ENCODE measurements at regions not wholly inside any gene's neighbourhood (a gene's known extent, or its start where the extent isn't known, plus 50 kb on each side); places are given as distances from the start of the nearest gene placed in this dataset.
"Not testable (repeated sequence)": the region's sequence is repeated elsewhere in the genome, so short reads cannot be mapped to it uniquely, and the experiment has no call there.

- DNase-seq (ENCODE audit: low read depth in 2 of 2), result no peak
Observed at GRCh38 chr13:109939180-109939579, 152.8 kb upstream of the IRS2 start.

- DNase-seq (ENCODE audit: low read depth in 2 of 2), result no peak
Observed at GRCh38 chr13:109938255-109938936, 152.0 kb upstream of the IRS2 start.

- DNase-seq (ENCODE audit: low read depth in 2 of 2), result not testable (repeated sequence)
Observed at GRCh38 chr13:109934520-109934919, 148.1 kb upstream of the IRS2 start.

- DNase-seq (ENCODE audit: low read depth in 2 of 2), result no peak
Observed at GRCh38 chr13:109933476-109933875, 147.1 kb upstream of the IRS2 start.

- no peak for DNase-seq (ENCODE audit: low read depth in 2 of 2)
Observed at GRCh38 chr13:109924376-109924775, 138.0 kb upstream of the IRS2 start.

- no peak for DNase-seq (ENCODE audit: low read depth in 2 of 2)
Observed at GRCh38 chr13:109922518-109922917, 136.1 kb upstream of the IRS2 start.

GRCh38 chr13:109919715-109920375 is 133.5 kb upstream of the IRS2 start:
- no peak for DNase-seq (ENCODE audit: low read depth in 2 of 2)

- DNase-seq (ENCODE audit: low read depth in 2 of 2), result no peak
Observed at GRCh38 chr13:109918179-109918711, 131.9 kb upstream of the IRS2 start.

GRCh38 chr13:109917422-109917821 is 131.0 kb upstream of the IRS2 start:
- DNase-seq (ENCODE audit: low read depth in 2 of 2), result no peak

- DNase-seq (ENCODE audit: low read depth in 2 of 2), result no peak
Observed at GRCh38 chr13:109913936-109914510, 127.6 kb upstream of the IRS2 start.

GRCh38 chr13:109913186-109913585 is 126.8 kb upstream of the IRS2 start:
- DNase-seq (ENCODE audit: low read depth in 2 of 2), result no peak

- no peak for DNase-seq (ENCODE audit: low read depth in 2 of 2)
Observed at GRCh38 chr13:109910194-109910593, 123.8 kb upstream of the IRS2 start.

GRCh38 chr13:109906976-109907375 is 120.6 kb upstream of the IRS2 start:
- no peak for DNase-seq (ENCODE audit: low read depth in 2 of 2)

GRCh38 chr13:109904218-109904617 is 117.8 kb upstream of the IRS2 start:
- DNase-seq (ENCODE audit: low read depth in 2 of 2), result no peak

- DNase-seq (ENCODE audit: low read depth in 2 of 2), result no peak
Observed at GRCh38 chr13:109900741-109901140, 114.4 kb upstream of the IRS2 start.

GRCh38 chr13:109900320-109900719 is 113.9 kb upstream of the IRS2 start:
- no peak for DNase-seq (ENCODE audit: low read depth in 2 of 2)

- DNase-seq (ENCODE audit: low read depth in 2 of 2), result no peak
Observed at GRCh38 chr13:109899748-109900147, 113.4 kb upstream of the IRS2 start.

GRCh38 chr13:109899316-109899715 is 112.9 kb upstream of the IRS2 start:
- DNase-seq (ENCODE audit: low read depth in 2 of 2), result no peak

- no peak for DNase-seq (ENCODE audit: low read depth in 2 of 2)
Observed at GRCh38 chr13:109897988-109898624, 111.7 kb upstream of the IRS2 start.

GRCh38 chr13:109892101-109892500 is 105.7 kb upstream of the IRS2 start:
- no peak for DNase-seq (ENCODE audit: low read depth in 2 of 2)

GRCh38 chr13:109885235-109885634 is 98.9 kb upstream of the IRS2 start:
- DNase-seq (ENCODE audit: low read depth in 2 of 2), result no peak

- DNase-seq (ENCODE audit: low read depth in 2 of 2), result no peak
Observed at GRCh38 chr13:109884462-109884861, 98.1 kb upstream of the IRS2 start.

All from activated CD4-positive, alpha-beta T cell treated with anti-CD3 and anti-CD28 coated beads for 24 hours (primary cell).